Trophoblast cell (in vitro differentiated cells and primary cell): ENCODE measurements at regions not wholly inside any gene's neighbourhood (a gene's known extent, or its start where the extent isn't known, plus 50 kb on each side); places are given as distances from the start of the nearest gene placed in this dataset.

ENCODE experiments used
- DNase-seq, 2 donors: peaks; one replicate each; pipeline ENCODE4 v3.0.0-alpha.2; 2016
- H2AFZ ChIP-seq: 2 replicates; pipeline ENCODE4 v1.6.1; 2013; ENCODE audit warnings: low read length, moderate library complexity, mild to moderate bottlenecking; ENCODE audit not compliant: insufficient read depth, poor library complexity
- H2AK5ac ChIP-seq: 2 replicates; pipeline ENCODE4 v1.6.1; 2013; ENCODE audit warnings: mild to moderate bottlenecking, low read length
- H2BK120ac ChIP-seq: 2 replicates; pipeline ENCODE4 v1.6.1; 2013; ENCODE audit warnings: low read length, mild to moderate bottlenecking, moderate library complexity; ENCODE audit not compliant: insufficient read depth, poor library complexity
- H2BK12ac ChIP-seq: 2 replicates; pipeline ENCODE4 v1.6.1; 2013; ENCODE audit warnings: mild to moderate bottlenecking, low read length, moderate library complexity
- H2BK5ac ChIP-seq: 2 replicates; pipeline ENCODE4 v1.6.1; 2013; ENCODE audit warnings: low read length, low read depth, moderate library complexity, mild to moderate bottlenecking; ENCODE audit not compliant: poor library complexity
- H3K14ac ChIP-seq: 2 replicates; pipeline ENCODE4 v1.6.1; 2013; ENCODE audit warnings: mild to moderate bottlenecking, low read length
- H3K18ac ChIP-seq: 2 replicates; pipeline ENCODE4 v1.6.1; 2013; ENCODE audit warnings: mild to moderate bottlenecking, low read length
- H3K23ac ChIP-seq: 2 replicates; pipeline ENCODE4 v1.6.1; 2013; ENCODE audit warnings: low read length
- H3K27ac ChIP-seq: 2 replicates; pipeline ENCODE4 v1.5.1; 2013; ENCODE audit warnings: low read depth, mild to moderate bottlenecking, inconsistent platforms, low read length, moderate library complexity
- H3K27me3 ChIP-seq: 2 replicates; pipeline ENCODE4 v1.6.1; 2013; ENCODE audit warnings: inconsistent platforms, mild to moderate bottlenecking, low read length, moderate library complexity; ENCODE audit not compliant: insufficient read depth
- H3K36me3 ChIP-seq, 2 experiments: 1 replicate in 1 of 2; 2 replicates in 1 of 2; pipeline ENCODE4 v1.6.1; 2013; ENCODE audit warnings: low read length in 2 of 2, mild to moderate bottlenecking in 2 of 2, moderate library complexity in 1 of 2; ENCODE audit not compliant: insufficient read depth in 2 of 2, control insufficient read depth in 1 of 2
- H3K4ac ChIP-seq: 2 replicates; pipeline ENCODE4 v1.6.1; 2013; ENCODE audit warnings: low read depth, mild to moderate bottlenecking, low read length, moderate library complexity
- H3K4me1 ChIP-seq, 2 experiments: 1 replicate in 1 of 2; 2 replicates in 1 of 2; pipeline ENCODE4 v1.6.1; 2013; ENCODE audit warnings: low read length in 2 of 2, mild to moderate bottlenecking in 2 of 2, moderate library complexity in 1 of 2; ENCODE audit not compliant: insufficient read depth in 2 of 2, control insufficient read depth in 1 of 2
- H3K4me2 ChIP-seq: 2 replicates; pipeline ENCODE4 v1.6.1; 2013; ENCODE audit warnings: inconsistent platforms, mild to moderate bottlenecking, low read length, moderate library complexity
- H3K4me3 ChIP-seq: 2 replicates; pipeline ENCODE4 v1.5.1; 2013; ENCODE audit warnings: mild to moderate bottlenecking, low read depth, low read length, inconsistent platforms
- H3K79me1 ChIP-seq: one replicate; pipeline ENCODE4 v1.6.1; 2013; ENCODE audit warnings: low read length
- H3K79me2 ChIP-seq: 2 replicates; pipeline ENCODE4 v1.6.1; 2013; ENCODE audit warnings: low read length, mild to moderate bottlenecking; ENCODE audit not compliant: control insufficient read depth, insufficient read depth, poor library complexity
- H3K9ac ChIP-seq: 2 replicates; pipeline ENCODE4 v1.6.1; 2013; ENCODE audit warnings: mild to moderate bottlenecking, low read length
- H3K9me3 ChIP-seq: 2 replicates; pipeline ENCODE4 v1.6.1; 2013; ENCODE audit warnings: low read depth, mild to moderate bottlenecking, control low read depth, inconsistent platforms, low read length; ENCODE audit not compliant: insufficient read depth
- H4K12ac ChIP-seq: 2 replicates; pipeline ENCODE4 v1.6.1; 2013; ENCODE audit warnings: low read depth, mild to moderate bottlenecking, low read length, moderate library complexity
- H4K8ac ChIP-seq: 2 replicates; pipeline ENCODE4 v1.6.1; 2013; ENCODE audit warnings: low read depth, mild to moderate bottlenecking, low read length, moderate library complexity
- H4K91ac ChIP-seq: one replicate; pipeline ENCODE4 v1.6.1; 2013; ENCODE audit warnings: low read depth, mild to moderate bottlenecking, low read length, moderate library complexity
- WGBS: extraction: QIAGEN DNeasy Blood & Tissue Kit; methylation state at CpG from one replicate; pipeline ENCODE4 v1.1.7; 2013; ENCODE audit warnings: missing lambda C conversion rate; ENCODE audit not compliant: insufficient read length, insufficient coverage; ENCODE audit errors: extremely low coverage; 5-methylcytosine and 5-hydroxymethylcytosine counted together

GRCh38 chr7:13037216-13037615 is 349.8 kb downstream of the ARL4A start:
- Histone ChIP-seq H3K18ac (no peak overlapping the region), H3K4me3 (no peak overlapping the region), H2BK5ac (no peak overlapping the region), H2AFZ (no peak overlapping the region), H3K9ac (no peak overlapping the region), H4K12ac (no peak overlapping the region), H3K9me3 (no peaks in the 10 kb centered on the region), H3K79me1 (no peaks in the 10 kb centered on the region), H3K27ac (no peak overlapping the region), H3K23ac (no peak overlapping the region), H3K4me1 (peaks cover 0 to 3% of the 10 kb centered on the region in 2 experiments), H3K14ac (no peak overlapping the region), H3K79me2 (no peaks in the 10 kb centered on the region), H3K27me3 (no peaks in the 10 kb centered on the region), H4K91ac (no peak overlapping the region), H2AK5ac (no peak overlapping the region), H4K8ac (no peak overlapping the region), H2BK120ac (no peak overlapping the region), H3K4me2 (no peak overlapping the region), H3K4ac (no peak overlapping the region), H3K36me3 (no peaks in the 10 kb centered on the region), H2BK12ac (no peak overlapping the region)
- no peak for DNase-seq
- WGBS, result no CpG with 5 or more reads among the region's 1 CpG

- Histone ChIP-seq H2AFZ (no peak overlapping the region), H3K27ac (no peak overlapping the region), H3K9ac (no peak overlapping the region), H3K36me3 (no peaks in the 10 kb centered on the region), H3K4me3 (no peak overlapping the region), H3K9me3 (no peaks in the 10 kb centered on the region), H4K91ac (no peak overlapping the region), H2AK5ac (no peak overlapping the region), H3K4me1 (no peaks in the 10 kb centered on the region), H4K8ac (no peak overlapping the region), H3K14ac (no peak overlapping the region), H3K79me1 (no peaks in the 10 kb centered on the region), H3K18ac (no peak overlapping the region), H3K4me2 (no peak overlapping the region), H2BK5ac (no peak overlapping the region), H4K12ac (no peak overlapping the region), H2BK12ac (no peak overlapping the region), H3K23ac (no peak overlapping the region), H3K27me3 (no peaks in the 10 kb centered on the region), H2BK120ac (no peak overlapping the region), H3K79me2 (no peaks in the 10 kb centered on the region), H3K4ac (no peak overlapping the region)
- no peak for DNase-seq
- WGBS, result no CpG with 5 or more reads among the region's 13 CpGs
Observed at GRCh38 chr7:13041368-13041988, 354.0 kb downstream of the ARL4A start.

DNA sequence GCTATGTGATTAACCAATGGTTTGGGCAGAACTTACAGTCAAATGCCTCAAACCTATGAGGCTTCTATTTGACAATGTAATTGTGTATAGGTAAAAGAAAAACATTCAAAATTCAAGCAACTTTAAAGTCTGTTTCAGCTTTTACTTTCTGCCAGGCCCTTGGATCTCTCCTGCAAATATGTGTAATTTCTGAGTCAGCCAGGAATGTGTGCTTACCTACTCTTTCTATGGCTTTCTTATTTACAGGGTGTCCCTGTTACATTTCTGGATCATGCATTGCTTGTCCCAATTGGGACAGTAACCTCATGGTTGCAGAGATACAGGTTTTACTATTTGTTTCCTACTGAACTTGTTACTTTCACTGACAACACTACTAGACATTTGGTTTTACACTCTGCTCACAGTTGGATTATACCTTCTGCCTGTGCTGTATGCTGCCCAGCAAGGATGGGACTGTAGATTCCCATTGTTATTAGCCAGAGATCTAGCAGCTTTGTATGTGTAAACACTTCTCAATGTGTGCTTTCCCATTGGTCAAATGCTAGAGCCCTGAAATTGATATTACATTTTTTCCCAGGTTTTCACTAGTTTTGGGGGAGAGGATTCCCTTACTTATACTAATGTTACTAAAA is 355.3 kb downstream of the ARL4A start:
- H3K4me1 ChIP-seq, result no peaks in the 10 kb centered on the region
- no peaks in the 10 kb centered on the region for H3K9me3 ChIP-seq
- no peaks in the 10 kb centered on the region for H3K79me2 ChIP-seq
- H2BK12ac ChIP-seq, result no peak overlapping the region
- no peak overlapping the region for H2AK5ac ChIP-seq
- H2BK5ac ChIP-seq, result no peak overlapping the region
- H3K79me1 ChIP-seq, result no peaks in the 10 kb centered on the region
- H3K4ac ChIP-seq, result no peak overlapping the region
- H3K4me3 ChIP-seq, result no peak overlapping the region
- H3K18ac ChIP-seq, result no peak overlapping the region
- H2BK120ac ChIP-seq, result no peak overlapping the region
- H3K4me2 ChIP-seq, result no peak overlapping the region
- no peak overlapping the region for H4K8ac ChIP-seq
- no peak overlapping the region for H4K12ac ChIP-seq
- no peaks in the 10 kb centered on the region for H3K27me3 ChIP-seq
- no peak overlapping the region for H4K91ac ChIP-seq
- H2AFZ ChIP-seq, result no peak overlapping the region
- no peaks in the 10 kb centered on the region for H3K36me3 ChIP-seq
- no peak overlapping the region for H3K14ac ChIP-seq
- no peak overlapping the region for H3K23ac ChIP-seq
- peak in 1 of 2 donors; percentile 6 for DNase-seq
- H3K27ac ChIP-seq, result no peak overlapping the region
- H3K9ac ChIP-seq, result no peak overlapping the region

DNA sequence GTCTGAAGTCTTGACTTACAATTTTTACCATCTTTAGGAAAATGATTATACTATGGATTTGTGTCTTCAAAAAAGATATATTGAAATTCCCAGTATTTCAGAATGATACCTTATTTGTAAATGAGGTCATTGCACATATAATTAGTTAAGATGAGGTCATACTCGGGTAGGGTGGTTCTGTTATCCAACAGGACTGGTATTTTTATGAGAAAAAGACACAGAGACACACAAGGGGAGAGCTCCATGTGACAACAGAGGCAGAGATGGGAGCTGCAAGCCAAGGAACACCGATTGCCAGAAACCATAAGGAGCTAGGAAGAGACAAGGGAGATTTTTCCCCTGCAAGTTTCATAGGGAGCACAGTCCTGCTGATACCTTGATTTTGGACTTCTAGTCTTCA is 356.9 kb downstream of the ARL4A start:
- Histone ChIP-seq H2BK120ac (no peak overlapping the region), H3K9ac (no peak overlapping the region), H3K4me3 (no peak overlapping the region), H3K4me2 (no peak overlapping the region), H2AK5ac (no peak overlapping the region), H2AFZ (no peak overlapping the region), H3K79me1 (no peaks in the 10 kb centered on the region), H3K4ac (no peak overlapping the region), H3K9me3 (no peaks in the 10 kb centered on the region), H3K27me3 (no peaks in the 10 kb centered on the region), H3K79me2 (no peaks in the 10 kb centered on the region), H4K12ac (no peak overlapping the region), H3K18ac (no peak overlapping the region), H4K91ac (no peak overlapping the region), H3K4me1 (no peaks in the 10 kb centered on the region), H3K27ac (no peak overlapping the region), H3K14ac (no peak overlapping the region), H2BK5ac (no peak overlapping the region), H3K36me3 (no peaks in the 10 kb centered on the region), H3K23ac (no peak overlapping the region), H2BK12ac (no peak overlapping the region), H4K8ac (no peak overlapping the region)
- no CpG with 5 or more reads among the region's 2 CpGs for WGBS
- no peak for DNase-seq
